GM23338 (cell line): ENCODE measurements at regions not wholly inside any gene's neighbourhood (a gene's known extent, or its start where the extent isn't known, plus 50 kb on each side); places are given as distances from the start of the nearest gene placed in this dataset.

ENCODE experiments used
- NANOG ChIP-seq: IDR thresholded peaks from 2 replicates; pipeline ENCODE4 v1.6.1; 2016; ENCODE audit warnings: antibody characterized with exemption, borderline replicate concordance
- POLR2AphosphoS5 ChIP-seq: IDR thresholded peaks from 2 replicates; pipeline ENCODE4 v1.6.1; 2016; ENCODE audit warnings: antibody characterized with exemption, low read depth
- STAT1 ChIP-seq: IDR thresholded peaks from one replicate; pipeline ENCODE4 v1.6.1; 2016; ENCODE audit warnings: antibody characterized with exemption; ENCODE audit not compliant: unreplicated experiment
- TF ChIP-seq, protein P1 (sequence below): fragments of 250-450 bp; sonication (Bioruptor Pico); IDR thresholded peaks from 2 replicates; pipeline ENCODE4 v1.5.0; 2020; ENCODE audit warnings: mild to moderate bottlenecking, moderate library complexity
- TF ChIP-seq, protein P2 (sequence below), 2 experiments: fragments of 200-600 bp in 1 of 2; sonication (generic) in 1 of 2; conservative IDR thresholded peaks; 2 replicates each; pipeline versions ENCODE4 v1.5.1 to v1.6.1; 2016 to 2017; ENCODE audit warnings: antibody characterized with exemption in 2 of 2, low read depth in 2 of 2, mild to moderate bottlenecking in 2 of 2, moderate library complexity in 1 of 2
- TF ChIP-seq, protein P3 (sequence below): IDR thresholded peaks from 2 replicates; pipeline ENCODE4 v1.6.1; 2016; ENCODE audit warnings: antibody characterized with exemption

DNA sequence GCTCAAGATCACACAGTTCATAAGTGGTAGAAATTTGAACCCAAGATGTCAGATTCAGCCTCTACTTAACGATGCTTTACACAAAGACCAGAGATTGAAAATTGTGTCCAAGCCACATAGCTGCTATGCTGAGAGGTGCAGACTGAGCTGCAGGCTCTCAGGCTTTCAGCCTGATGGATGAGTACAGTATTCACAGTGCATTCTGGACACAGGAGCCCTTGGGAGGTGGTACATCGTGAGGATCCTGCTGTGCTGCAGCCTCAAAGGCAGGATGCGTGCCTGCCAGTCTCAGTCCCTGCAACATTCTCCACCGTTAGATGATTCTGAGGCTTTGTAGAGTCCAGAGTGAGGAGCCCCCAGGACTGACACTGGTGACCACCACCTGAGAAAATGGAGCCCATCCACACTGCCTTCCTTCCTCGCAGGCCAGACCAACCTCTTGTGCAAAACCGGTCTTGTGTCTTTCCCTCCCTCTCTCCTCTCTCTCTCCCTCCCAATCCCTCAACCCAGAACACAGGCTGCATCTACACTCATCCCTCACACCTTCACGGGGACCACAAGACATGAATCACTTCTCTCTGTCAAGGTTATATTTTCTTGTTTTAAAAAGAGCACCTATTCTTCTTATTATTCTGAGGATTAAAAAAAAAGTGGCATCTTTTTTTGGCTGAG is 203.4 kb upstream of the ZNF507 start (continued):
- TF ChIP-seq, protein P1, sequence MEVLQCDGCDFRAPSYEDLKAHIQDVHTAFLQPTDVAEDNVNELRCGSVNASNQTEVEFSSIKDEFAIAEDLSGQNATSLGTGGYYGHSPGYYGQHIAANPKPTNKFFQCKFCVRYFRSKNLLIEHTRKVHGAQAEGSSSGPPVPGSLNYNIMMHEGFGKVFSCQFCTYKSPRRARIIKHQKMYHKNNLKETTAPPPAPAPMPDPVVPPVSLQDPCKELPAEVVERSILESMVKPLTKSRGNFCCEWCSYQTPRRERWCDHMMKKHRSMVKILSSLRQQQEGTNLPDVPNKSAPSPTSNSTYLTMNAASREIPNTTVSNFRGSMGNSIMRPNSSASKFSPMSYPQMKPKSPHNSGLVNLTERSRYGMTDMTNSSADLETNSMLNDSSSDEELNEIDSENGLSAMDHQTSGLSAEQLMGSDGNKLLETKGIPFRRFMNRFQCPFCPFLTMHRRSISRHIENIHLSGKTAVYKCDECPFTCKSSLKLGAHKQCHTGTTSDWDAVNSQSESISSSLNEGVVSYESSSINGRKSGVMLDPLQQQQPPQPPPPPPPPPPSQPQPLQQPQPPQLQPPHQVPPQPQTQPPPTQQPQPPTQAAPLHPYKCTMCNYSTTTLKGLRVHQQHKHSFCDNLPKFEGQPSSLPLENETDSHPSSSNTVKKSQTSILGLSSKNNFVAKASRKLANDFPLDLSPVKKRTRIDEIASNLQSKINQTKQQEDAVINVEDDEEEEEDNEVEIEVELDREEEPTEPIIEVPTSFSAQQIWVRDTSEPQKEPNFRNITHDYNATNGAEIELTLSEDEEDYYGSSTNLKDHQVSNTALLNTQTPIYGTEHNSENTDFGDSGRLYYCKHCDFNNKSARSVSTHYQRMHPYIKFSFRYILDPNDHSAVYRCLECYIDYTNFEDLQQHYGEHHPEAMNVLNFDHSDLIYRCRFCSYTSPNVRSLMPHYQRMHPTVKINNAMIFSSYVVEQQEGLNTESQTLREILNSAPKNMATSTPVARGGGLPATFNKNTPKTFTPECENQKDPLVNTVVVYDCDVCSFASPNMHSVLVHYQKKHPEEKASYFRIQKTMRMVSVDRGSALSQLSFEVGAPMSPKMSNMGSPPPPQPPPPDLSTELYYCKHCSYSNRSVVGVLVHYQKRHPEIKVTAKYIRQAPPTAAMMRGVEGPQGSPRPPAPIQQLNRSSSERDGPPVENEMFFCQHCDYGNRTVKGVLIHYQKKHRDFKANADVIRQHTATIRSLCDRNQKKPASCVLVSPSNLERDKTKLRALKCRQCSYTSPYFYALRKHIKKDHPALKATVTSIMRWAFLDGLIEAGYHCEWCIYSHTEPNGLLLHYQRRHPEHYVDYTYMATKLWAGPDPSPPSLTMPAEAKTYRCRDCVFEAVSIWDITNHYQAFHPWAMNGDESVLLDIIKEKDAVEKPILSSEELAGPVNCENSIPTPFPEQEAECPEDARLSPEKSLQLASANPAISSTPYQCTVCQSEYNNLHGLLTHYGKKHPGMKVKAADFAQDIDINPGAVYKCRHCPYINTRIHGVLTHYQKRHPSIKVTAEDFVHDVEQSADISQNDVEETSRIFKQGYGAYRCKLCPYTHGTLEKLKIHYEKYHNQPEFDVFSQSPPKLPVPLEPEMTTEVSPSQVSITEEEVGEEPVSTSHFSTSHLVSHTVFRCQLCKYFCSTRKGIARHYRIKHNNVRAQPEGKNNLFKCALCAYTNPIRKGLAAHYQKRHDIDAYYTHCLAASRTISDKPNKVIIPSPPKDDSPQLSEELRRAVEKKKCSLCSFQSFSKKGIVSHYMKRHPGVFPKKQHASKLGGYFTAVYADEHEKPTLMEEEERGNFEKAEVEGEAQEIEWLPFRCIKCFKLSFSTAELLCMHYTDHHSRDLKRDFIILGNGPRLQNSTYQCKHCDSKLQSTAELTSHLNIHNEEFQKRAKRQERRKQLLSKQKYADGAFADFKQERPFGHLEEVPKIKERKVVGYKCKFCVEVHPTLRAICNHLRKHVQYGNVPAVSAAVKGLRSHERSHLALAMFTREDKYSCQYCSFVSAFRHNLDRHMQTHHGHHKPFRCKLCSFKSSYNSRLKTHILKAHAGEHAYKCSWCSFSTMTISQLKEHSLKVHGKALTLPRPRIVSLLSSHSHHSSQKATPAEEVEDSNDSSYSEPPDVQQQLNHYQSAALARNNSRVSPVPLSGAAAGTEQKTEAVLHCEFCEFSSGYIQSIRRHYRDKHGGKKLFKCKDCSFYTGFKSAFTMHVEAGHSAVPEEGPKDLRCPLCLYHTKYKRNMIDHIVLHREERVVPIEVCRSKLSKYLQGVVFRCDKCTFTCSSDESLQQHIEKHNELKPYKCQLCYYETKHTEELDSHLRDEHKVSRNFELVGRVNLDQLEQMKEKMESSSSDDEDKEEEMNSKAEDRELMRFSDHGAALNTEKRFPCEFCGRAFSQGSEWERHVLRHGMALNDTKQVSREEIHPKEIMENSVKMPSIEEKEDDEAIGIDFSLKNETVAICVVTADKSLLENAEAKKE (CRISPR knock-in tag) = no peak
- TF ChIP-seq NANOG (no peak), POLR2AphosphoS5 (no peak), STAT1 (no peak)
- TF ChIP-seq, protein P2, sequence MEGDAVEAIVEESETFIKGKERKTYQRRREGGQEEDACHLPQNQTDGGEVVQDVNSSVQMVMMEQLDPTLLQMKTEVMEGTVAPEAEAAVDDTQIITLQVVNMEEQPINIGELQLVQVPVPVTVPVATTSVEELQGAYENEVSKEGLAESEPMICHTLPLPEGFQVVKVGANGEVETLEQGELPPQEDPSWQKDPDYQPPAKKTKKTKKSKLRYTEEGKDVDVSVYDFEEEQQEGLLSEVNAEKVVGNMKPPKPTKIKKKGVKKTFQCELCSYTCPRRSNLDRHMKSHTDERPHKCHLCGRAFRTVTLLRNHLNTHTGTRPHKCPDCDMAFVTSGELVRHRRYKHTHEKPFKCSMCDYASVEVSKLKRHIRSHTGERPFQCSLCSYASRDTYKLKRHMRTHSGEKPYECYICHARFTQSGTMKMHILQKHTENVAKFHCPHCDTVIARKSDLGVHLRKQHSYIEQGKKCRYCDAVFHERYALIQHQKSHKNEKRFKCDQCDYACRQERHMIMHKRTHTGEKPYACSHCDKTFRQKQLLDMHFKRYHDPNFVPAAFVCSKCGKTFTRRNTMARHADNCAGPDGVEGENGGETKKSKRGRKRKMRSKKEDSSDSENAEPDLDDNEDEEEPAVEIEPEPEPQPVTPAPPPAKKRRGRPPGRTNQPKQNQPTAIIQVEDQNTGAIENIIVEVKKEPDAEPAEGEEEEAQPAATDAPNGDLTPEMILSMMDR (conservative IDR thresholded peaks at IDR 0.05; ENCODE audit: low read depth in 2 of 2) = no peak
- TF ChIP-seq, protein P3, sequence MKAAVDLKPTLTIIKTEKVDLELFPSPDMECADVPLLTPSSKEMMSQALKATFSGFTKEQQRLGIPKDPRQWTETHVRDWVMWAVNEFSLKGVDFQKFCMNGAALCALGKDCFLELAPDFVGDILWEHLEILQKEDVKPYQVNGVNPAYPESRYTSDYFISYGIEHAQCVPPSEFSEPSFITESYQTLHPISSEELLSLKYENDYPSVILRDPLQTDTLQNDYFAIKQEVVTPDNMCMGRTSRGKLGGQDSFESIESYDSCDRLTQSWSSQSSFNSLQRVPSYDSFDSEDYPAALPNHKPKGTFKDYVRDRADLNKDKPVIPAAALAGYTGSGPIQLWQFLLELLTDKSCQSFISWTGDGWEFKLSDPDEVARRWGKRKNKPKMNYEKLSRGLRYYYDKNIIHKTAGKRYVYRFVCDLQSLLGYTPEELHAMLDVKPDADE = no peak
